Upper lobe of right lung (tissue), 1 donor: ENCODE measurements at regions not wholly inside any gene's neighbourhood (a gene's known extent, or its start where the extent isn't known, plus 50 kb on each side); places are given as distances from the start of the nearest gene placed in this dataset.

ENCODE experiments used
- ATAC-seq: fragments of 200-7000 bp; cut with Tn5 transposase; one replicate; pipeline ENCODE4 v1.9.1; 2020; ENCODE audit warnings: mild to moderate bottlenecking, moderate library complexity
- DNase-seq: peaks from one replicate; pipeline ENCODE4 v3.0.0-alpha.2; 2020
- H3K27ac ChIP-seq: fragments of 200-600 bp; one replicate; pipeline ENCODE4 v1.8.0; 2022
- H3K27me3 ChIP-seq: fragments of 200-600 bp; one replicate; pipeline ENCODE4 v1.8.0; 2022; ENCODE audit warnings: mild to moderate bottlenecking
- H3K36me3 ChIP-seq: fragments of 200-600 bp; one replicate; pipeline ENCODE4 v1.8.0; 2022
- H3K4me1 ChIP-seq: fragments of 200-600 bp; one replicate; pipeline ENCODE4 v1.8.0; 2022
- H3K4me3 ChIP-seq: fragments of 200-600 bp; one replicate; pipeline ENCODE4 v1.8.0; 2022; ENCODE audit warnings: mild to moderate bottlenecking
- H3K9me3 ChIP-seq: fragments of 200-600 bp; one replicate; pipeline ENCODE4 v1.8.0; 2022
- intact Hi-C: fragments of 100-400 bp; cut with DNase I; formaldehyde crosslinking; loops from one replicate; pipeline ENCODE4 v1.11.0; 2022
- TF ChIP-seq, protein P1 (sequence below): fragments of 200-600 bp; IDR thresholded peaks from one replicate; pipeline ENCODE4 v1.8.0; 2022; ENCODE audit warnings: antibody characterized with exemption
- donor health status: DM: no; HTN: yes; CAD: no; lungs with severe emphysema.

DNA sequence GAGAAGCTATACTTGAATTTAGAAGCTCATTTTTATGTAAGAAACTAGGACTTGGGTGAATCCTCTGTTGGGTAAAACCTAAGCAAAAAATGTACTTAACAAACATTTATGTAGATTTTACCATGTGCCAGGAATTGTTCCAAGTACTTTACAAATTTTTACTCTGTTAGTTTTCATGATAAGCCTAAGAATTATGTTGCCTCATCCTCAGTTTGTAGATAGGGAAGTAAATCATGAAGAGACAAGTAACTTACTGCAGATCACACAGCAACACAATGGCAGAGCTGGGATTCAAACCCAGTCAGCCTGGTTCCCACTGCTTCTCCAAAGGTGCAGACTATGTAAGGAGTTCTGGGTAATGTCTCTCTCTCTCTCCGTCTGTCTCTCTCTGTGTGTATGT lies 169.9 kb downstream of the DIPK2A start:
- TF ChIP-seq, protein P1, sequence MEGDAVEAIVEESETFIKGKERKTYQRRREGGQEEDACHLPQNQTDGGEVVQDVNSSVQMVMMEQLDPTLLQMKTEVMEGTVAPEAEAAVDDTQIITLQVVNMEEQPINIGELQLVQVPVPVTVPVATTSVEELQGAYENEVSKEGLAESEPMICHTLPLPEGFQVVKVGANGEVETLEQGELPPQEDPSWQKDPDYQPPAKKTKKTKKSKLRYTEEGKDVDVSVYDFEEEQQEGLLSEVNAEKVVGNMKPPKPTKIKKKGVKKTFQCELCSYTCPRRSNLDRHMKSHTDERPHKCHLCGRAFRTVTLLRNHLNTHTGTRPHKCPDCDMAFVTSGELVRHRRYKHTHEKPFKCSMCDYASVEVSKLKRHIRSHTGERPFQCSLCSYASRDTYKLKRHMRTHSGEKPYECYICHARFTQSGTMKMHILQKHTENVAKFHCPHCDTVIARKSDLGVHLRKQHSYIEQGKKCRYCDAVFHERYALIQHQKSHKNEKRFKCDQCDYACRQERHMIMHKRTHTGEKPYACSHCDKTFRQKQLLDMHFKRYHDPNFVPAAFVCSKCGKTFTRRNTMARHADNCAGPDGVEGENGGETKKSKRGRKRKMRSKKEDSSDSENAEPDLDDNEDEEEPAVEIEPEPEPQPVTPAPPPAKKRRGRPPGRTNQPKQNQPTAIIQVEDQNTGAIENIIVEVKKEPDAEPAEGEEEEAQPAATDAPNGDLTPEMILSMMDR = no peak
- intact Hi-C loops = no loop called here
- no peaks in the 10 kb centered on the region for H3K36me3 ChIP-seq
- H3K27me3 ChIP-seq = no peaks in the 10 kb centered on the region
- no peak overlapping the region for H3K27ac ChIP-seq
- H3K4me1 ChIP-seq = no peaks in the 10 kb centered on the region
- no peak for DNase-seq
- no peak for ATAC-seq
- no peaks in the 10 kb centered on the region for H3K9me3 ChIP-seq
- no peak overlapping the region for H3K4me3 ChIP-seq

DNA sequence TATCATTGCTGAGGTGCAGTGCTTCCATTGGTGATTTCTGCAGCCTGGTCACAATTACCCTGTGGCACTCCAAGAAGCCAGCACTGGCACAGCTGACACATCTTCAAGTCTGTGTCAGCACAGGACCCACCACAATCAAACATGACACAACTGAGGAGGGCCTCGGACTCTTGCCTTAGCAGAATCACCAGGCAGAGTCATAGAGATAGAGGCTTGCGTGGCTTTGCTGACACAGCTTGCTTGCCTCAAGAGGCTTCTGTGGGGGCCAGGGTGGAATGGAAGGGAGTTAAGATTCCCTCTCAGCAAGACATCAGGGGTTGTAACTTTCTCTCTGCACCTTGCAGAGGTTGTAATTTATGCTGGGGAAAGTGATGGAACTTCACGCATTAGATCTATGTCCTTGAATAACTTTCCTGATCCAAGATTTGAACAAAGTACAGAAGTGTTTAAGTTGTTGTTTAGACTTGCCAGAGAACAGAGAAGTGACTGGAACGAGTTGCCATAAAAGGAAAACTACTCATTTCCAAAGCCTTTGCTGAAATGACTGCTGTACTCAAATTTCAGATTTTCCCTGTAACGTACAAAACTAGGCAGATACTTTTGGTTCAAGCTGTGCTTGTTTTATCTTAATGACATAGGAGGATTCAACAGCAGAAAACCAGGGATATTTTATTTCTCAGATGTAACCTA lies 170.7 kb downstream of the DIPK2A start:
- TF ChIP-seq, protein P1 = no peak
- no peak overlapping the region for H3K27ac ChIP-seq
- no peaks in the 10 kb centered on the region for H3K36me3 ChIP-seq
- no peak overlapping the region for H3K4me3 ChIP-seq
- no peaks in the 10 kb centered on the region for H3K4me1 ChIP-seq
- no peaks in the 10 kb centered on the region for H3K27me3 ChIP-seq
- no peaks in the 10 kb centered on the region for H3K9me3 ChIP-seq
- ATAC-seq (no peak), DNase-seq (no peak)
- intact Hi-C loops = no loop called here

DNA sequence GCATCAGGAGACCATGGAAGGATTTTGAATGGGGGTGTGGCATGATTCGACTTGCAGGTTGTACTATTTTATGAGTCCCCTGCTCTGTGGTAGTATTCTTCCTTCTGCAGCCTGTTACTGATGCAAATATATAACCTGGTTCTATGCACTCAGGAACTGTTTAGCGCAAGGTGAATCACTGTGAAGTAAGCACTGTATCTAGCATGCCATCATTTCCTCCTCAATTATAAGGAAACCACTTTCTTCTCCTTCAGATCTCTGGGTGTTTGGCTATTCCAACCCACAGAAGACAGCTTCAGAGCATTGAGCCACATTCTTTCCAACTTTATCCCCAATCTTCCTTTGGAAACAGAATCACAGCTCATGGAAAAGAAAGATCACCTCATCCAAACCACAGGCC lies 176.7 kb downstream of the DIPK2A start:
- no peak overlapping the region for H3K4me3 ChIP-seq
- no peaks in the 10 kb centered on the region for H3K4me1 ChIP-seq
- H3K27me3 ChIP-seq = no peaks in the 10 kb centered on the region
- TF ChIP-seq, protein P1 = no peak
- H3K9me3 ChIP-seq = no peaks in the 10 kb centered on the region
- no peaks in the 10 kb centered on the region for H3K36me3 ChIP-seq
- H3K27ac ChIP-seq = no peak overlapping the region
- intact Hi-C loops = no loop called here
- no peak for ATAC-seq
- no peak for DNase-seq

DNA sequence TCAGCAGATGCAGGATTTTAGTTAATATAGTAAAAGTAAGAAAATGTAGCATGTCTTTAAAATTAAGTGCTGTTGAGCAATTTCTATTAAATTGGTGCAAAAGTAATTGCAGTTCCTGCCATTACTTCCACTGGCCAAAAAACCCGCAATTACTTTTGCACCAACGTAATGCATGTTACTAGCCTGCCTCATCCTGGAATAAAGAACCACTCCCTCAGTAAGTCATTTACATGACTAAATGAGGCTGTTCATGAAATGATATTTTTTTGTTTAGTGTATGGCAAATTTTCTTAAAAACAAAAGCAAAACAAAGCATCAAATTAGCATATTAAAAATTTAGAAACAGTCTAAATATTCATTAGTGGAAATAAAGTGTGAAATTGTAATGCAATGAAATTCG lies 180.4 kb downstream of the DIPK2A start:
- intact Hi-C loops = no loop called here
- DNase-seq (no peak), ATAC-seq (no peak)
- Histone ChIP-seq H3K27me3 (no peaks in the 10 kb centered on the region), H3K4me3 (no peak overlapping the region), H3K9me3 (no peaks in the 10 kb centered on the region), H3K27ac (no peak overlapping the region), H3K36me3 (no peaks in the 10 kb centered on the region), H3K4me1 (no peaks in the 10 kb centered on the region)
- TF ChIP-seq, protein P1 = no peak

GRCh38 chr3:144160627-144161026 lies 189.0 kb downstream of the DIPK2A start:
- Histone ChIP-seq H3K4me3 (no peak overlapping the region), H3K36me3 (no peaks in the 10 kb centered on the region), H3K27ac (no peak overlapping the region), H3K4me1 (no peaks in the 10 kb centered on the region), H3K9me3 (no peaks in the 10 kb centered on the region), H3K27me3 (no peaks in the 10 kb centered on the region)
- DNase-seq = no peak
- ATAC-seq = no peak
- TF ChIP-seq, protein P1 = no peak
- intact Hi-C loops = no loop called here

GRCh38 chr3:144162042-144162441 lies 190.4 kb downstream of the DIPK2A start:
- Histone ChIP-seq H3K27me3 (no peaks in the 10 kb centered on the region), H3K36me3 (no peaks in the 10 kb centered on the region), H3K4me3 (no peak overlapping the region), H3K4me1 (no peaks in the 10 kb centered on the region), H3K9me3 (no peaks in the 10 kb centered on the region), H3K27ac (no peak overlapping the region)
- TF ChIP-seq, protein P1 = no peak
- ATAC-seq (no peak), DNase-seq (no peak)
- intact Hi-C loops = no loop called here
